Right ventricle myocardium inferior (tissue), 1 donor: ENCODE measurements at regions not wholly inside any gene's neighbourhood (a gene's known extent, or its start where the extent isn't known, plus 50 kb on each side); places are given as distances from the start of the nearest gene placed in this dataset.

Source experiments
- ATAC-seq: fragments of 200-7000 bp; cut with Tn5 transposase; one replicate; pipeline ENCODE4 v1.9.1; 2020; ENCODE audit warnings: mild to moderate bottlenecking, moderate library complexity
- DNase-seq: peaks from one replicate; pipeline ENCODE4 v3.0.0; 2021; ENCODE audit errors: missing footprints
- intact Hi-C: fragments of 100-400 bp; cut with DNase I; formaldehyde crosslinking; loops from one replicate; pipeline ENCODE4 v1.11.0; 2022
- donor health status: DM: no; HTN: yes; CAD: no; lungs with severe emphysema.

DNA sequence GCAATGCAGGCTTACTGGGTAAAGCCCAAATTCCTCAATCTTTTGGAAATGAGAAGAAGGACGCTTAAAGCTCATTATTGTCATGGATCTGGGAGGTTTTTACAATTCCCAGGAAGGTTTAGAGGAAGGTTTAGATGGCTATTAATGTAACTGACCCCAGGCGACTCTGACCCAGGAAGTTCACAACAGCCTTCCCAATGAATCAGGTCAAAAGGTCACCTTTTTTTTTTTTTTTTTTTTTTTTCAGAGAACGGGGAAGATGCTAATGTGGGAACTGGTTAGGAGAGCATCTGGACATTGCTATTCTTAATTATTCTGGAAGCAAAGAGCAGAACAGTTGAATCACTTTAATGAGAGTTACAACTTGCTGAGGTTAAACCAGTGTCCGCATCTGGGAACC lies 149.9 kb upstream of the ITGB1 start:
- no peak for ATAC-seq
- intact Hi-C loops: loop anchor here (2.0 kb wide), 1 partner anchor 33 kb away; no protein-coding TSS in a partner anchor
- DNase-seq: no peak

DNA sequence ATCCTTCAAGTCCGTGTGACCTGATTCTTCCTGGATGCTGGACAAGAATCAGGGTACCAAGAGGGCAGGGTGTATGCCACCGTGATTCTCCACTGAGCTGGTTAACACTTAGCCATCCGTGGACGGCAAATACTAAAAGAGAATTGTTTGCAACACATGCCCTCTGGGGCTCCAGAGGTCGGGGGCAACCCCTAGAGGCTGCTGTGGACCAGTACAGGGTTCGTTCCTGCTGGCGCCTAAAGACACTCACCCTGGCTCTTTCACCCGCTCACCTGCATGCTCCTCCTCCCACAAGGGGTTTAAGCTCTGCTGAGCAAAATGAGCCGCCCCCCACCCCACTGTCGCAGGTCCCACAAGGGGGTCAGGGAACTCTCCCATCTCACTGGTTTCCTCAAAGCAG lies 148.7 kb upstream of the ITGB1 start:
- no peak for ATAC-seq
- intact Hi-C loops: loop anchor here (2.0 kb wide), 1 partner anchor 32 kb away; no protein-coding TSS in a partner anchor
- DNase-seq: no peak

DNA sequence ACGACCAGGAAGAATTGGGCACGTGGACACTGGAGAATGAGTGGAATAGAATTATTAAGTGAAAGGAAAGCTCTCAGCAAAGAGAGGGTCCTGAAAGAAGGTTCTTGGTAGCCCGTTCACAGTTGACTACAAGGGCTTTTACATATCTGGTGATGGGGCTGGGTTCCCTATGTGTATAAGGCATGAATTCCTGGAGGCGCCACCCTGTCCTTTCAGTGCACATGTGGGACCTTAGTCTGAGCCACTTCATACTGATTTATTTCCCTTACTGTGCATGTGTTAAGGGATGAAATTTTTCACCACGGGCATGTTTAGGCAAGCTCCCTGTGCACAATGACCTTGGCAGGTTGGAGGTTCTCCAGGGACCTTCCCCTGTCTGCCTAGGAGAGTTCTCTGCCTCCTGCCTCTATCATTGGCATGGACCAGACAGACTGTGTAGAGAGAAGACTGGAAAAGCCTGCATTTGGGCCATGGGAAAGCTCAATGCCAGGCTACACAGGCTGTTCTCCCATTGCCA lies 145.9 kb upstream of the ITGB1 start:
- intact Hi-C loops: no loop called here
- DNase-seq: no peak
- ATAC-seq: no peak

DNA sequence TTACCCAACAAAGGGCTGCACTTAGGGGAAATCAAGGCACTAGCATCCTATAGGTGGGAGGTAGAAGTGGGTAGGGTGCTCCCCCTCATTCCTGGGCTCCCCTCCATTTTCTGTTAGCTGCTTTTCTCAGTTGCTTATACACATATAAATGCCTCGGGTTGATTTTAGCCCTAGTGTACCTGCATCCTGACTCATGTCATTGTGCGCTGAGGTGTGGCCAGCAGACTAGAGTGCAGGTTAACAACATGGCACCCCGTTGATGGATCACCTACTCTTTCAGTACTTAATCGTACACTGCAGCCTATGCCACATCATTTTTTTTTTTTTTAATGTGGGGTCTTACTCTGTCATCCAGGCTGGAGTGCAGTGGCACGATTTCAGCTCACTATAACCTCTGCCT lies 144.0 kb upstream of the ITGB1 start:
- intact Hi-C loops: no loop called here
- no peak for ATAC-seq
- DNase-seq: no peak

DNA sequence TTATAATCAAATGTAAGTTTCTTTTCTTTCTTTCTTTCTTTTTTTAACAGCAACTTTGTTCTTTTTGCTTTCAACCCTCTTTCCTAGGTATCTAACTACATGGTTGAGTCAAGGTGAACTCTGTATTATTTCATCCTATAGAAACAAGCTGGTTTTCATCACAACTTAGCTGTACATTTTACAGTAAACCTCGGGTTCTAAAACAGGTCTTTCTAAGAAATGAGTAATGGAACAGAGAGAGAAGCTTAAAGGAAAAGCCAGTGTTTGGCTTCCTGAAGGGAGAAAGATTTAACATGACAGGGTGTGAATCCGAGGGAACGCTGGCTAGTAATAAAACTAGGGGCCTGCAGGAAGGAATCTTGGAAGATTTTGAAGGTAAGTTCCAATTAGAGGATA lies 143.4 kb upstream of the ITGB1 start:
- intact Hi-C loops: no loop called here
- DNase-seq (no peak), ATAC-seq (no peak)

DNA sequence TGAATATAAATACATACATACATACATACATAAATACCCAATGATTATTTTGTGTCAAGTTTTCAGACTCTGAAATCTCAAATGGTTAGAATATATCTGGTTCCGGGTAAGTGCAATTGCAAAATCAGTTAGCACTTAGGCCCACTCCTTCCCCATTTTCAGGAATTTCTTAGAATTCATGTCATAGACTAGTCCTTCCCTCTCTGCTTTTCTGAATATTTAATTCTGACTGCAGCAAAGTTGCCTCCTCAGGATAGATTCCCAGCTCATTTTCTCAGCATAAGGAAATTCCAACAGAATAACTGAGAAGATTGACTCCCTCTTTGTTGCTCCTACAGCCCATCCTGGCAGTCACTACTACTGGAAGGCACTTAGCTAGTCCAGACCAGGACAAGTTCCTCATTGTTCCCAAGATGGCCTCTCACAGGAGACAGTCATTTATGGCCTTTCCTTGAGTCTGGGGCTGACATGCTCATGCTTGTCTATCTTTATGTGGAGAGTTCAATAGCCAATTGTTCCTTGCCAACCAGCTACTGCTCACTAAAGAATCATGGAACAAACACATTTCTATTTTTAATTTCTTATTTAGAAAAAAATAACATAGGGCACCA lies 142.9 kb upstream of the ITGB1 start:
- DNase-seq: no peak
- intact Hi-C loops: no loop called here
- no peak for ATAC-seq

DNA sequence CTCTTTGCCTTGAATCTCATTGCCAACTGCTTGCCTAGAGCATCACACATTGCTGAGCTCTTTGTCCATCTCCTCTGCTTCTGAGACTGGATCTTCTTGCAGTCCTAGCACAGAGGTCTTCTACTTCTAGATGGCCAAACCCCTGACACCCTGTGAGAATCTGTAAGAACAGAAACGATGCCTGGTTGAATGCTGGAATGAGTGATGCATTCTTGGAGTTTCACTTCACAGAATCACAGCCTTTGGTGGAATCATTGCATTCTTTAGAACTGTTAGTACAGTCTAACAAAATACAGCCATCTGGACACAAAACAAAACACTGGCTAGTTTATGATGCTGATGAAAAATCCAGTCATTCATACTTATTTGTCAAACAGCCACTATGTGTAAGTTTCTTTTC lies 141.7 kb upstream of the ITGB1 start:
- intact Hi-C loops: no loop called here
- ATAC-seq (no peak), DNase-seq (no peak)

DNA sequence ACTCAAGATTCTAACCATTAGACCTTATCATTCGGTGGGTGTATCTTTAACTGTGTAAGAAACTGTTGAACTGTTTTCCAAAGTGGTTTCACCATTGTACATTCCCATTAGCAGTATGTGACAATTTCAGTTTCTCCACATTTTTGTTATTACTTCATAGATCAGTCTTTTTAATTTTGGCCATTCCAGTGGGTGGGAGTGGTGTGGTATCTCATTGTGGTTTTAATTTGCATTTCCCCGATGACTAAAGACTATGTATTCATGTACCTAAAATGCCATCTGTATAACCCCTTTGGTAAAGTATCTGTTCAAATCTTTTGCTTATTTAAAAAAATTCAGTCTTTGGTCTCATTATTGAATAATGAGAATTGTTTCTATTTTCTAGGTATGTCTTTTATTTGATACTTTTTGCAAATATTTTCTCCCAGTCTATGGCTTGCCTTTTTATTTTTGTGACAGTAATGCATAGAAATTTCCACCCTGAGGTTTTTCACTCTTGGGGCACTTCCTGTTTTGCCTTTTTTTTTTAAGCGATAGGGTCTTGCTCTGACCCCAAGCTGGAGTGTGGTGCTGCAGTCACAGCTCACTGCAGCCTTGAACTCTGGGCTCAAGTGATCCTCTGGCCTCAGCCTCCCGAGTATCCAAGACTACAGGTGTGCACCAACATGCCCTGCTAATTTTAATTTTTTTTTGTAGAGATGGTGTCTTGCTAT lies 141.1 kb upstream of the ITGB1 start:
- intact Hi-C loops: no loop called here

DNA sequence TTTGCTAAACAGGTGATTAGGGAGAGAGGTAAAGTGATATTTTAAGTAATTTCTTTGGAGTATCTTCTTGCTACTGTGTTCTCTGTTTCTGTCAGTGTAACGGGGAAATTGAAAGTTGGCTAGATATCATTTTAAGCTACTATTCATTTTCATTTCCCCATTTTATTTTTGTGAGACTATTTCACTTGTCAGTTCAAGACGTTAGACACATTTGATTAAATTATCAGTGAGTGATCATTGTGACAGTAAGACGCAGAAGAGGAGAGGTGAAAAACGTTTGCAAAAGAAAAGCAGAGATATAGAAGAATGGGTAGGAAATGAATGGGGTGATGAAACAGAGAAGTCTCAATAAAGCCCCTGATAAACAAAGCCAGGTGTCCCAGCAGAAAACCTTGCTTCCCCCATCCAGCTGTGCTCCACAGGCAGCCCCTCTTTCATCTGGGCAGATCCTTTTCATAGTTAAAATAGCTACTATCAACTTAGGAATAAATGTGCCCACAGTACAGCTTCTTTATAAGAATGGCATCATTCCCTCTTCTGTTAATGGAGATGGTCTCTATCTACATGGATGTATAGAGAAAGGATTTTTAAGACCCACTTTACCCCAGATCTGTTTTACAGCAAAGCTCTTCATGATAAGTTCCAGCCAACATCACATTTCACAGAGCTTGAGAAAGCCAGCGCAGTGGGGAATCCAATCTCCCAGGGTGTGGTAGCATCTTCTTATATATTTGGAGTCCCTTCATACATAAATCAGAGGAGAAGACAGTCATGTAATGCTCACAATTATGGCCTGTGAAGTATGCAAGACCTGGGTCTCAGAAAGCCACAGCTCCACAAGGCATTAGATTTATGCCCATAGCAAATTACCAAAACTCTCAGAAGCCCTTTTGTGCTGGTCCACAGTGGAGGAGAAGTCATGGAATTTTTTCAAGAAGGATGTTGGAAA lies 138.1 kb upstream of the ITGB1 start:
- ATAC-seq (no peak), DNase-seq (no peak)
- intact Hi-C loops: no loop called here

More for the DNA sequence above, 141.1 kb upstream of the ITGB1 start:
- no peak for DNase-seq
- ATAC-seq: no peak

DNA sequence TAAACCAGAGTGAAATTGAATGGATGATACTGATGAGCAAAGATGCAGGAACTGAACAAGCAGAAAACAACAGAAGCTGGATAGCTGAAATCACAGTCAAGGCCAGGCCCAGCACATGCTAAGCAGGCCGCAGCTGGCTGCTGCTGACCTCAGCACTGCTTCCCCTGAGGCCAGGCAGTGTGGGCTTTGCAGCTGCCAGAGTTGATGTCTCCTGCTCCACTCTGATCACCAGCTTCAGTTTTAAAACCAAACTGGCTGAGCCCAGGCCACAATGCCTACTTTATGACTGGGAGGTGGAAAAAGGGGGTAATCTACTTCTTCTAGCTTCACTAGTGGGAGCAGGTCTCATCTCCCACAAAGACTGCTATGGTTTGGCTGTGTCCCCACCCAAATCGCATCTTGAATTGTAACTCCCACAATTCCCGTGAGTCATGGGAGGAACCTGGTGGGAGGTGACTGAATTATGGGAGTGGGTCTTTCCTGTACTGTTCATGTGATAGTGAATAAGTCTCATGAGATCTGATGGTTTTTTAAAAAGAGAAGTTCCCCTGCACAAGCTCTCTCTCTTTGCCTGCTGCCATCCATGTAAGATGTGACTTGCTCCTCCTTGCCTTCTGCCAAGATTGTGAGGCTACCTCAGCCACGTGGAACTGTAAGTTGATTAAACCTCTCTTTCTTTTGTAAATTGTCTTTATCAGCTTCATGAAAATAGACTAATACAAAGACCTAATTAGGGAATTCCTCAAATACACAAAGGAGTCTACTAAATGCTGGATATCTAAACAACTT lies 136.4 kb upstream of the ITGB1 start:
- intact Hi-C loops: no loop called here
- DNase-seq (no peak), ATAC-seq (peak; percentile 44)

DNA sequence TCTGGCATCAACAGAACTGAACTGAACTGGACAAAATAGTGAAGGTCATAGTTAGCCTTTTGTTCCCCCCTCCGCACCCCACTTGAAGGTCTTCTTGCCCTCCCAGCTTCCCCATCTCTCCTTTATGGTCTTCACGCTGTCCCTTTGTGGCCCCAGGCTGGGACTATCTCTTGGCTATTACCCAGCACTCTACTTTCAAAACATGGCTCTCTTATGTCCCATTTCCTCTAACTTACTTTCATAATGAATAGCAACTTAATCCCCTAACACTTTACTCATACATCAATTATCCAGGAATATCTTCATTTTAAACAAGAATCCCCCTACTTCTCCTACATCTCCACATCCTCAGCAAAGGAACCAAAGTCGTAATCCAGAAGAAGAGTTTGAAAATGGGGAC lies 135.3 kb upstream of the ITGB1 start:
- ATAC-seq (no peak), DNase-seq (no peak)
- intact Hi-C loops: no loop called here

DNA sequence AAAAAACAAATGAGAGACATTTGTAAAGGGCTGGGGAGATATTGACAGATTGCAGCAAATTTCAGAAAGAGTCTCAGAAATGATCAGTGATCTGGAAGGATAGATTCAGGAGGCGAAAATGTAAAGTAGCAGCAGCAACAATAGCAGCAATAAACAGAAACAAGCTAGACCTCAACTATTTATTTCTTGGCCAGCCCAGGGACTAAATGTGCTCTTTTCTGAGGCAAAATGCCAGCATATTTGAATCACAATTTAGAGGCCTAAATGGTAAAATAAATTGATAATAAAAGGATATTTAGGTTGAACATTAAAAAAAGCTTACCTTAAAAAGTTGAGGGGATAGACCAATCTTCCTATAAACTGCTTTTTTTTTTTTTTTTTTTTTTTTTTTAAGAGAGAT lies 134.6 kb upstream of the ITGB1 start:
- ATAC-seq (no peak), DNase-seq (no peak)
- intact Hi-C loops: no loop called here

DNA sequence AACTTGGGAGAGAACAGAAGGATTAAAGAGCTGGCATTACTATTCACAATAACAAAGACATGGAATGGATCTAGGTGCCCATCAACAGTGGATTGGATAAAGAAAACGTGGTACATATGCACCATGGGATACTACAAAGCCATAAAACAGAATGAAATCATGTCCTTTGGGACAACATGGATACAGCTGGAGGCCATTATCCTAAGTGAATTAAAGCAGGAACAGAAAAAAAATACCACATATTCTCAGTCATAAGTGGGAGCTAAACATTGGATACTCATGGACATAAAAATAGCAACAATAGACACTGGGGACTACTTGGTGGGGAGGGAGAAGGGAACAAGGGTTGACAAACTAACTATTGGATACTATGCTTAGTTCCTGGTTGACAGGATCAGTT lies 133.2 kb upstream of the ITGB1 start:
- DNase-seq: no peak
- ATAC-seq: no peak
- intact Hi-C loops: no loop called here

DNA sequence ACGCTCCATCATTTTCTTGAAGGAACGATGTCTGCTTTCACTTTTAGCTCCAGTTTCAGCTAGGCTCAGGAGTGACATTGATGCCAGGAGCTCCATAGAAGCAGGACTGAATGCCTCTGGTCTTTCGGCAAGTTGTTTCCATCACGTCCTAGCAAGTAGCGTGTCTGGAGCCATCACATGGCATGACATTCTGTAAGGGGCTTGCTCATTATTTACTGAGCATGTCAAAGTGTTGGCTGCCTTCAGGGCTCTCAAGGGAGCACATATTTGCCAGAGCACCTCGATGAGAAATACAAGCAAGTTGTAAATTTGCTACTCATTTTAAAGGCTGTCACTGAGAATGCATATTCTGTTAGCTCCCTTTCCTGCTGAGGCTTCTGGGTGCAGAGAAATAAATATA lies 131.0 kb upstream of the ITGB1 start:
- intact Hi-C loops: no loop called here
- DNase-seq: no peak
- no peak for ATAC-seq

DNA sequence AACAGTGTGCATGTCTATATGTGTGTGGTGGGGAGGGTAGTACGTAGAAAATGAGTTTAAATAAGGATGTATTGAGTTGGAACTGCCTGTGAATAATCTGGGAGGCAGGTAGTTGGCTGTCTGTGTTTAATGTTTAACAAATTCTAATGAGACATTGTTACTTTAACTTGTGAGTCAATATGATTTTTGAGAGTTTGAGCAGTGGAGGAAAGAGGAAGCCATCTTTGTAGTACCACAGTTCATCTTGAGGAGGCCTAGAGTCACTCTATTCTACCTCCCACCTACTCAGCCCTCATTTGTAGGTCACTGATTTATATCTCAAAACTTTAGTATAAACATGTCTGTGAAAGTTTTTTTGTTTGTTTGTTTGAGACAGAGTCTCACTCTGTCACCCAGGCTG lies 129.9 kb upstream of the ITGB1 start:
- intact Hi-C loops: no loop called here
- ATAC-seq: no peak

DNA sequence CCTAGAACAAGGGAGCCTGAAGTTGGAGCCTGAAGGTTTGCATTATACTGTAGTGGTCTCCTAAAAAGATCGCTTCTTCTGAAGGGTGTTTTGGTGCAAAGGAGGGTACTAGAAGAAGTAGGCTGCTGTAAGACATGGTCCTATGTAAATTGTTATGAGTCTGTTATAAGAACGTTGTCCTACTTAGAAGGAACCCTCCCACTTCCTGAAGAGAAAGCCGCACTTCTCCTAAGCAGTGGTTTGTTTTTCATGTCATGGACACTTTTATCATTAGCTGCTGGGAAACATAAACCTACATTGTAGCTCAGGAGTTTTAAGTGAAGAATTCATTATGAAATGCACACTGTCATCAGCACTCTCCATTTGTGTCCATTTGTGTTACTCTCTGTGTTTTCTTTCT lies 129.1 kb upstream of the ITGB1 start:
- no peak for DNase-seq
- intact Hi-C loops: no loop called here
- ATAC-seq: no peak

More for the DNA sequence above, 129.9 kb upstream of the ITGB1 start:
- no peak for DNase-seq

DNA sequence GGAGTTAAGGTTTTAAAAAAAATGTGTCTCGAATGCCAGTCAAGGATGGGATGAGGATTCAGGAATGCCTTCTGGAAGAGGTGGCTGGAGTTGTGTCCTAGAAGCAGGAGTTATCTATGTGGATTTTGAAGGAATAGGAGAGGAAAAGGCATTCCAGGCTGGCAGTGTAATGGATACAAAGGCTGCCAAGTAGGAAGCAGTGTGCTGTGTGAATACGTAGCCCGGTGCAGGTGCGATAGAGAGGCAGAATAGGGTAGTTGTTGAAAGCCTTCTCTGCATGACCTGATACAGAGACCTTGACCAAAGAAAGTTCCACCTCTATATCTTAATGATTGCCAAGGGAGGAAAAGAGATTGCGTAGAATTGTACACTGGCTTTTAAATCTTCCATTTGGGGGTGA lies 128.1 kb upstream of the ITGB1 start:
- ATAC-seq (no peak), DNase-seq (no peak)
- intact Hi-C loops: no loop called here

DNA sequence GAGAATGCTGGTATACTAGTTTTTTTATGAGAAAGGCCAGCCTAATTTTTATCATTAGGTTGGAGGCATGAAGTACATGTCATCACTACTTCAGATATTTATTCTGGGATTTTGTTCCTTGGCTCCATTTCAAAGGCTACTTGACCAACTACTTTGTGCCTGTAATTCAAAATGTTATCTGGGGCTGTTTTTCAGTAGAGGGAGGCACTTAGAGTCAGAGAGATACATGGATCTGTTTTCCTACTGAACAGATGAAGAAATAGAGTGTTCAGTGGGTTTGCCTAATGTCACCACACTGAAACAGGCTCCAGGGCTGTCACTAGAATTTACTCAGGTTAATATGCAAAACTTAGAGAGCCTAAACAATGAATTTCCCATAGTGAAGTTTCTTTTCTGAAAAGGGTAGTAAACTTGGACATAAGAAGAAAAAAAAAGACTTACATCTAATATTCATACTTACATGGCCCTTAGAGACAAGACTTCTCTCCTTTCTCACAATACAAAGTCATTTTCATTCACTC lies 127.3 kb upstream of the ITGB1 start:
- DNase-seq: no peak
- intact Hi-C loops: no loop called here
- ATAC-seq: peak; percentile 52

DNA sequence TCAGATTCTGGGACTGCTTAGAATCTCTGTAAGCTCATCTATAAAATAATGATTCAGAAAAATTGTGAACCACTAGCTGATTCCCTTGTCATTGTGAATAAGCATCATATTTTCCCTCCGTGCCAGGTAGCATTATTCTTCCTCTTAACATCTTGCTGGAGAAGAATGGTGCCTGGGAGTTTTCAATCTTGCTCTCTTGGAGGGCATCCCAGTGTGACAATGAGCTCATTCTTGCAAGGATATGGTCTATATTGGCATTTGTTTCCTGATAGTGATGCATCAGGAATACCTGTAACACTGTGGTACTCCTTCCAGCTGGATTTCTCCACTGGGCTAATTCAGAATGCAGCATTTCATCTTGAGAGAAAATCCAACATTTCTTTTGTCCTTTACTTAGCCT lies 126.4 kb upstream of the ITGB1 start:
- DNase-seq: no peak
- intact Hi-C loops: no loop called here
- no peak for ATAC-seq
